HEK293 (cell line): ENCODE measurements at regions not wholly inside any gene's neighbourhood (a gene's known extent, or its start where the extent isn't known, plus 50 kb on each side); places are given as distances from the start of the nearest gene placed in this dataset.

Source experiments
- CTCF ChIA-PET: fragments of 350-600 bp; formaldehyde crosslinking; extraction: SDS; loops from one replicate; lab custom pipeline; 2021; ENCODE audit warnings: antibody characterized with exemption; lab: Yijun Ruan, JAX
- POLR2A ChIA-PET: fragments of 300-600 bp; formaldehyde crosslinking; extraction: SDS; loops from one replicate; lab custom pipeline; 2020; ENCODE audit warnings: antibody characterized with exemption, inconsistent platforms; lab: Yijun Ruan, JAX
- H3K27ac ChIP-seq: fragments of 200-500 bp; sonication (Bioruptor generic); 2 replicates; pipeline ENCODE4 v1.5.1; 2014; ENCODE audit warnings: low read depth, low read length, control low read depth, inconsistent platforms; ENCODE audit errors: extremely low read depth
- H3K36me3 ChIP-seq, 2 experiments: fragments of 200-500 bp in 1 of 2; sonication (Bioruptor generic) in 1 of 2; 1 replicate in 1 of 2; 2 replicates in 1 of 2; pipeline ENCODE4 v1.5.1; 2014 to 2017; ENCODE audit warnings: inconsistent platforms in 2 of 2, low read length in 2 of 2; ENCODE audit not compliant: control insufficient read depth in 2 of 2, insufficient read depth in 1 of 2
- H3K4me1 ChIP-seq: fragments of 200-500 bp; sonication (Bioruptor generic); 2 replicates; pipeline ENCODE4 v1.5.1; 2014; ENCODE audit warnings: mild to moderate bottlenecking, low read length, inconsistent platforms; ENCODE audit not compliant: control insufficient read depth, insufficient read depth
- H3K4me3 ChIP-seq: 2 replicates; pipeline ENCODE4 v1.5.1; 2011; ENCODE audit warnings: low read depth, mild to moderate bottlenecking, control low read depth, low read length, moderate library complexity
- H3K9me3 ChIP-seq: fragments of 200-500 bp; sonication (Bioruptor generic); 2 replicates; pipeline ENCODE4 v1.5.1; 2014; ENCODE audit warnings: low read depth, low read length, inconsistent platforms; ENCODE audit not compliant: control insufficient read depth, insufficient read depth
- AEBP2 ChIP-seq: fragments of 450-650 bp; formaldehyde crosslinking; IDR thresholded peaks from 2 replicates; pipeline ENCODE4 v1.5.1; 2016; ENCODE audit warnings: missing biosample characterization, missing genetic modification characterization, borderline replicate concordance
- HOXD13 ChIP-seq: sonication (generic); formaldehyde crosslinking; IDR thresholded peaks from 2 replicates; pipeline ENCODE4 v1.8.0; 2022; ENCODE audit warnings: missing genetic modification reagents, borderline replicate concordance
- KLF17 ChIP-seq: fragments of 450-650 bp; formaldehyde crosslinking; IDR thresholded peaks from 2 replicates; pipeline ENCODE4 v1.5.1; 2016; ENCODE audit warnings: missing biosample characterization, missing genetic modification characterization
- SALL2 ChIP-seq: fragments of 450-650 bp; formaldehyde crosslinking; IDR thresholded peaks from 2 replicates; pipeline ENCODE4 v1.5.0; 2017; ENCODE audit warnings: missing biosample characterization, mild to moderate bottlenecking, missing genetic modification characterization, borderline replicate concordance
- SCRT2 ChIP-seq: fragments of 450-650 bp; formaldehyde crosslinking; IDR thresholded peaks from 2 replicates; pipeline ENCODE4 v1.5.1; 2016; ENCODE audit warnings: missing biosample characterization, missing genetic modification characterization
- TRIM28 ChIP-seq: IDR thresholded peaks from 2 replicates; pipeline ENCODE4 v1.6.1; 2011; ENCODE audit warnings: low read length, control low read depth, borderline replicate concordance
- TSHZ1 ChIP-seq: fragments of 450-650 bp; formaldehyde crosslinking; IDR thresholded peaks from 2 replicates; pipeline ENCODE4 v1.5.1; 2016; ENCODE audit warnings: missing biosample characterization, missing genetic modification characterization, borderline replicate concordance
- YY2 ChIP-seq: fragments of 450-650 bp; formaldehyde crosslinking; IDR thresholded peaks from 2 replicates; pipeline ENCODE4 v1.5.1; 2016; ENCODE audit warnings: missing biosample characterization, missing genetic modification characterization
- ZBTB6 ChIP-seq: fragments of 450-650 bp; formaldehyde crosslinking; IDR thresholded peaks from 2 replicates; pipeline ENCODE4 v1.5.1; 2017; ENCODE audit warnings: missing biosample characterization, missing genetic modification characterization
- ZFP69B ChIP-seq: fragments of 450-650 bp; formaldehyde crosslinking; IDR thresholded peaks from 2 replicates; pipeline ENCODE4 v1.5.1; 2016; ENCODE audit warnings: missing biosample characterization, missing genetic modification characterization
- ZNF211 ChIP-seq: fragments of 450-650 bp; formaldehyde crosslinking; IDR thresholded peaks from 2 replicates; pipeline ENCODE4 v1.5.1; 2016; ENCODE audit warnings: low read depth, missing biosample characterization, missing genetic modification characterization
- ZNF292 ChIP-seq: fragments of 450-650 bp; formaldehyde crosslinking; IDR thresholded peaks from 2 replicates; pipeline ENCODE4 v1.5.1; 2016; ENCODE audit warnings: low read depth, missing biosample characterization, missing genetic modification characterization, borderline replicate concordance
- ZNF302 ChIP-seq: fragments of 450-650 bp; formaldehyde crosslinking; IDR thresholded peaks from 2 replicates; pipeline ENCODE4 v1.5.1; 2016; ENCODE audit warnings: missing biosample characterization, missing genetic modification characterization, low read depth
- ZNF341 ChIP-seq: fragments of 450-650 bp; formaldehyde crosslinking; IDR thresholded peaks from 2 replicates; pipeline ENCODE4; 2016; ENCODE audit warnings: low read depth, missing biosample characterization, missing genetic modification characterization
- ZNF398 ChIP-seq: fragments of 450-650 bp; formaldehyde crosslinking; IDR thresholded peaks from 2 replicates; pipeline ENCODE4 v1.5.1; 2017; ENCODE audit warnings: missing biosample characterization, missing genetic modification characterization
- ZNF473 ChIP-seq: fragments of 450-650 bp; formaldehyde crosslinking; IDR thresholded peaks from 2 replicates; pipeline ENCODE4 v1.5.1; 2017; ENCODE audit warnings: missing biosample characterization, missing genetic modification characterization
- ZNF48 ChIP-seq: fragments of 450-650 bp; formaldehyde crosslinking; IDR thresholded peaks from 2 replicates; pipeline ENCODE4 v1.5.1; 2016; ENCODE audit warnings: missing biosample characterization, missing genetic modification characterization
- ZNF549 ChIP-seq: fragments of 450-650 bp; IDR thresholded peaks from 2 replicates; pipeline ENCODE4 v1.5.1; 2018; ENCODE audit warnings: missing biosample characterization, missing genetic modification characterization, mild to moderate bottlenecking, inconsistent platforms, moderate library complexity
- ZNF626 ChIP-seq: fragments of 450-650 bp; sonication (Bioruptor Pico); formaldehyde crosslinking; IDR thresholded peaks from 2 replicates; pipeline ENCODE4 v1.5.1; 2018; ENCODE audit warnings: missing biosample characterization, missing genetic modification characterization, inconsistent platforms
- ZNF629 ChIP-seq: fragments of 450-650 bp; formaldehyde crosslinking; IDR thresholded peaks from 2 replicates; pipeline ENCODE4 v1.5.1; 2017; ENCODE audit warnings: missing biosample characterization, missing genetic modification characterization

GRCh38 chr3:127487196-127487595 is 103.3 kb downstream of the TPRA1 start:
- ChIA-PET POLR2A (no interaction called here), CTCF (no interaction called here)
- no peaks in the 10 kb centered on the region for H3K9me3 ChIP-seq
- H3K36me3 ChIP-seq = no peaks in the 10 kb centered on the region
- no peaks in the 10 kb centered on the region for H3K4me1 ChIP-seq
- H3K27ac ChIP-seq = no peak overlapping the region
- no peak overlapping the region for H3K4me3 ChIP-seq
- TF ChIP-seq YY2 (tag by site-specific recombination) = no peak
- no peak for TF ChIP-seq ZNF549 (tag by site-specific recombination)
- no peak for TF ChIP-seq ZFP69B (tag by site-specific recombination)
- no peak for TF ChIP-seq ZNF341 (tag by site-specific recombination)
- no peak for TF ChIP-seq ZNF629

- CTCF ChIA-PET = no interaction called here
- POLR2A ChIA-PET = no interaction called here
- Histone ChIP-seq H3K4me3 (no peak overlapping the region), H3K4me1 (no peaks in the 10 kb centered on the region)
- TF ChIP-seq ZBTB6 (no peak), KLF17 (tag by site-specific recombination) (no peak), TRIM28 (no peak), AEBP2 (tag by site-specific recombination) (no peak), SALL2 (tag by site-specific recombination) (no peak), SCRT2 (no peak), ZNF626 (tag by site-specific recombination) (no peak), ZNF398 (tag by site-specific recombination) (no peak), ZNF473 (tag by site-specific recombination) (no peak), ZNF48 (tag by site-specific recombination) (no peak), ZNF629 (no peak), ZNF302 (tag by site-specific recombination) (no peak), ZNF292 (no peak), HOXD13 (CRISPR knock-in tag) (no peak), ZNF211 (no peak), TSHZ1 (no peak)
- TF ChIP-seq, all 188 proteins: peak for 0
- Histone ChIP-seq H3K27ac (no peak overlapping the region), H3K9me3 (no peaks in the 10 kb centered on the region), H3K36me3 (no peaks in the 10 kb centered on the region)
Measured at GRCh38 chr3:127486321-127486944, 104.1 kb downstream of the TPRA1 start.
